ENCODE measurements at regions not wholly inside any gene's neighbourhood (a gene's known extent, or its start where the extent isn't known, plus 50 kb on each side); places are given as distances from the start of the nearest gene placed in this dataset.

- in situ Hi-C loops (cut with MboI; ENCODE audit: low sequenced_read_pairs in 4 of 4) (no loop called here), intact Hi-C loops (cut with DNase I; ENCODE audit: low total_unique reads) (no loop called here)
- Histone ChIP-seq H3K27me3 (no peaks in the 10 kb centered on the region), H3K27ac (no peak overlapping the region), H3K4me1 (no peaks in the 10 kb centered on the region), H3K9me3 (no peaks in the 10 kb centered on the region), H3K4me3 (no peak overlapping the region), H3K36me3 (no peaks in the 10 kb centered on the region)
- DNase-seq (no peak), ATAC-seq (no peak)
- no peak for TF ChIP-seq POLR2A (IDR thresholded peaks at IDR 0.05)
- no peak for TF ChIP-seq CTCF (IDR thresholded peaks at IDR 0.05 in 4 of 5, conservative IDR thresholded peaks at IDR 0.05 in 1 of 5)
These were observed 388.0 kb upstream of the LRRTM4 start for GRCh38 chr2:77910136-77910535.

GRCh38 chr2:77920838-77921366 is 398.7 kb upstream of the LRRTM4 start:
- no peaks in the 10 kb centered on the region for H3K27me3 ChIP-seq
- no peaks in the 10 kb centered on the region for H3K9me3 ChIP-seq
- H3K36me3 ChIP-seq, result no peaks in the 10 kb centered on the region
- ATAC-seq, result no peak
- intact Hi-C loops (cut with DNase I; ENCODE audit: low total_unique reads) (no loop called here), in situ Hi-C loops (cut with MboI; ENCODE audit: low sequenced_read_pairs in 4 of 4) (no loop called here)
- no peak for DNase-seq
- H3K27ac ChIP-seq, result no peak overlapping the region
- H3K4me3 ChIP-seq, result no peak overlapping the region
- TF ChIP-seq POLR2A (IDR thresholded peaks at IDR 0.05) (no peak), CTCF (IDR thresholded peaks at IDR 0.05 in 4 of 5, conservative IDR thresholded peaks at IDR 0.05 in 1 of 5) (no peak)
- H3K4me1 ChIP-seq, result no peaks in the 10 kb centered on the region

GRCh38 chr2:77922567-77922966 is 400.4 kb upstream of the LRRTM4 start:
- DNase-seq (no peak), ATAC-seq (no peak)
- Histone ChIP-seq H3K9me3 (no peaks in the 10 kb centered on the region), H3K4me3 (no peak overlapping the region), H3K4me1 (no peaks in the 10 kb centered on the region), H3K27ac (no peak overlapping the region), H3K36me3 (no peaks in the 10 kb centered on the region), H3K27me3 (no peaks in the 10 kb centered on the region)
- intact Hi-C loops (cut with DNase I; ENCODE audit: low total_unique reads), result no loop called here
- TF ChIP-seq POLR2A (IDR thresholded peaks at IDR 0.05) (no peak), CTCF (IDR thresholded peaks at IDR 0.05 in 4 of 5, conservative IDR thresholded peaks at IDR 0.05 in 1 of 5) (no peak)
- in situ Hi-C loops (cut with MboI; ENCODE audit: low sequenced_read_pairs in 4 of 4), result no loop called here

- H3K27me3 ChIP-seq, result no peaks in the 10 kb centered on the region
- no peaks in the 10 kb centered on the region for H3K4me1 ChIP-seq
- no peaks in the 10 kb centered on the region for H3K36me3 ChIP-seq
- ATAC-seq (no peak), DNase-seq (no peak)
- TF ChIP-seq CTCF (IDR thresholded peaks at IDR 0.05 in 4 of 5, conservative IDR thresholded peaks at IDR 0.05 in 1 of 5) (no peak), POLR2A (IDR thresholded peaks at IDR 0.05) (no peak)
- H3K27ac ChIP-seq, result no peak overlapping the region
- in situ Hi-C loops (cut with MboI; ENCODE audit: low sequenced_read_pairs in 4 of 4) (no loop called here), intact Hi-C loops (cut with DNase I; ENCODE audit: low total_unique reads) (no loop called here)
- no peaks in the 10 kb centered on the region for H3K9me3 ChIP-seq
- no peak overlapping the region for H3K4me3 ChIP-seq
These were observed 415.2 kb upstream of the LRRTM4 start for GRCh38 chr2:77937366-77937765.

GRCh38 chr2:77938462-77938861 is 416.3 kb upstream of the LRRTM4 start:
- in situ Hi-C loops (cut with MboI; ENCODE audit: low sequenced_read_pairs in 4 of 4), result no loop called here

More at GRCh38 chr2:77938462-77938861, 416.3 kb upstream of the LRRTM4 start:
- Histone ChIP-seq H3K27ac (no peak overlapping the region), H3K4me3 (no peak overlapping the region), H3K36me3 (no peaks in the 10 kb centered on the region), H3K27me3 (no peaks in the 10 kb centered on the region), H3K4me1 (no peaks in the 10 kb centered on the region), H3K9me3 (no peaks in the 10 kb centered on the region)
- TF ChIP-seq POLR2A (IDR thresholded peaks at IDR 0.05) (no peak), CTCF (IDR thresholded peaks at IDR 0.05 in 4 of 5, conservative IDR thresholded peaks at IDR 0.05 in 1 of 5) (no peak)
- intact Hi-C loops (cut with DNase I; ENCODE audit: low total_unique reads), result no loop called here
- ATAC-seq (no peak), DNase-seq (no peak)
